Esophagus squamous epithelium (tissue), 5 donors: ENCODE measurements at regions not wholly inside any gene's neighbourhood (a gene's known extent, or its start where the extent isn't known, plus 50 kb on each side); places are given as distances from the start of the nearest gene placed in this dataset.
A peak's percentile ranks its signal among the peaks of the same experiment; 100 is the strongest.

Experiments
- DNase-seq: peaks from one replicate; lab custom pipeline; 2025; lab: John Stamatoyannopoulos, UW
- H3K27ac ChIP-seq, 4 donors: fragments of 200-600 bp; sonication (generic); one replicate each; pipeline ENCODE4 v1.5.1; 2016 to 2019; ENCODE audit warnings: mild to moderate bottlenecking in 1 of 4
- H3K27me3 ChIP-seq, 4 donors: fragments of 200-600 bp; sonication (generic); 1 replicate in 3 of 4; 2 replicates in 1 of 4; pipeline versions ENCODE4 v1.5.1 to v1.6.0; 2017 to 2021; ENCODE audit warnings: antibody characterized with exemption in 1 of 4
- H3K36me3 ChIP-seq, 3 donors: fragments of 200-600 bp; sonication (generic); one replicate each; pipeline ENCODE4 v1.5.1; 2016 to 2019
- H3K4me1 ChIP-seq, 3 donors: fragments of 200-600 bp; sonication (generic); one replicate each; pipeline ENCODE4 v1.5.1; 2017 to 2019
- H3K4me3 ChIP-seq, 4 donors: fragments of 200-600 bp; sonication (generic); 1 replicate in 3 of 4; 2 replicates in 1 of 4; pipeline ENCODE4 v1.5.1; 2016 to 2019; ENCODE audit warnings: mild to moderate bottlenecking in 2 of 4, moderate library complexity in 1 of 4
- H3K9me3 ChIP-seq, 3 donors: fragments of 200-600 bp; sonication (generic); one replicate each; pipeline ENCODE4 v1.5.1; 2016 to 2019
- CTCF ChIP-seq, 6 experiments: fragments of 450-650 bp in 4 of 6; fragments of 200-600 bp in 2 of 6; sonication (generic) in 2 of 6; IDR thresholded peaks; one replicate each; pipeline ENCODE4 v1.5.1; 2016 to 2019; ENCODE audit warnings: antibody characterized with exemption in 6 of 6, mild to moderate bottlenecking in 4 of 6, moderate library complexity in 4 of 6
- POLR2A ChIP-seq, 4 donors: fragments of 450-650 bp; IDR thresholded peaks; one replicate each; pipeline ENCODE4 v1.6.1; 2017; ENCODE audit warnings: antibody characterized with exemption in 4 of 4, mild to moderate bottlenecking in 4 of 4, moderate library complexity in 3 of 4
- WGBS, 2 donors: methylation state at CpG; one replicate each; pipeline ENCODE4 v1.1.5; 2018; 5-methylcytosine and 5-hydroxymethylcytosine counted together
- intact Hi-C: fragments of 100-400 bp; cut with DNase I; formaldehyde crosslinking; loops from one replicate; pipeline ENCODE4 v1.15.0; 2022
- donor health status: DM: yes; HTN: yes; CAD: no.

- Histone ChIP-seq H3K4me3 (no peak overlapping the region), H3K27ac (no peak overlapping the region), H3K27me3 (peaks cover 0 to 21% (median 0%) of the 10 kb centered on the region in 4 donors), H3K36me3 (no peaks in the 10 kb centered on the region), H3K9me3 (peaks cover 0 to 10% (median 7%) of the 10 kb centered on the region in 3 donors), H3K4me1 (peaks cover 0 to 21% (median 0%) of the 10 kb centered on the region in 3 donors)
- no peak for DNase-seq
- 52 to 68% methylated on average over 2 to 3 of the region's 3 CpGs for WGBS, 2 donors
- TF ChIP-seq CTCF (IDR thresholded peaks at IDR 0.05) (no peak), POLR2A (IDR thresholded peaks at IDR 0.05) (no peak)
- intact Hi-C loops = no loop called here
Observed at GRCh38 chr3:72282918-72283317, 498.0 kb upstream of the PROK2 start.

DNA sequence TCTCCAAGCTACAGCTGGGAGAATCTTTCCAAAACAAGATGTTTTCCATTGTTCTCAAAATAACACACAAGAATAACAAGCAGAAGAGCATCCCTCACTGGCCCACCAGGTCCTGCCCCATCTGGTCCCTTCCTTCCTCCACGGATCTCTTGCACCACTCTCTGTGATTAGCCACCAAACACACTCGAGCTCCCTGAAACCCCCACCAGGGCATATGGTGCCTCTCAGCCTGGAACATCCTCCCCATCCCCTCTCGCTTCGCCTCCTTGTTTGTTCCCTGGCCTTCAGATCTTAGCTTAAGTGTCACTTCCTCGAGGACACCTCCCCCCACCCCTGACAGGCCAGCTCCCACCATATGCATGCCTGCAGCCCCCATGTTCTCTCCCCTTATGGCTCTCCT, 496.6 kb upstream of the PROK2 start:
- WGBS, 2 donors = 85 to 86% methylated on average over 5 of the region's 5 CpGs
- no peak for DNase-seq
- Histone ChIP-seq H3K27me3 (peaks cover 0 to 14% (median 0%) of the 10 kb centered on the region in 4 donors), H3K9me3 (peaks cover 0 to 10% (median 7%) of the 10 kb centered on the region in 3 donors), H3K27ac (no peak overlapping the region), H3K36me3 (no peaks in the 10 kb centered on the region), H3K4me1 (peaks cover 0 to 15% (median 0%) of the 10 kb centered on the region in 3 donors), H3K4me3 (no peak overlapping the region)
- intact Hi-C loops = no loop called here
- no peak for TF ChIP-seq CTCF (IDR thresholded peaks at IDR 0.05)

DNA sequence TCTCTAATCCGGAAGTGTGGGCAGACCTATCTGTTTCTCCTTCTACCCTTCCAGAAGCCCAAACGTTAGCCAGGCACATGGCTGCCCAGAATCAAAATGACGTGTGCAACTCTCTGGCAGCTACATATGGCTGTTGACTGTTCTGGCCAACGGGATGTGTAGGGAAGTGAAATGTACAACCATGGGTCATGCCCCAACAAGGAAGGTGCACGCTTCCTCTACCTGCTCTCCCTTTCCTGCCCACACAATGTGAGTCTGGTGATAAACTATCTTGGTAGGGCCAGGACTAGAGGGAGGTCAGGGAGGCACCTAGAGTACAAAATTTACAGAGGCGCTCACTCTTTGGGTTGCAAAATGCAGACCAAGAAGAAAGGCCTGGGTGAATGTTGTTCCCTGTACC, 495.9 kb upstream of the PROK2 start:
- DNase-seq = no peak
- H3K27me3 ChIP-seq = peaks cover 0 to 14% (median 0%) of the 10 kb centered on the region in 4 donors
- no peaks in the 10 kb centered on the region for H3K36me3 ChIP-seq
- peaks cover 0 to 10% (median 7%) of the 10 kb centered on the region in 3 donors for H3K9me3 ChIP-seq
- intact Hi-C loops = no loop called here
- 52 to 53% methylated on average over 5 to 6 of the region's 6 CpGs for WGBS, 2 donors
- no peak overlapping the region for H3K4me3 ChIP-seq
- H3K27ac ChIP-seq = no peak overlapping the region
- TF ChIP-seq POLR2A (IDR thresholded peaks at IDR 0.05) (no peak), CTCF (IDR thresholded peaks at IDR 0.05) (no peak)
- peaks cover 0 to 15% (median 0%) of the 10 kb centered on the region in 3 donors for H3K4me1 ChIP-seq

GRCh38 chr3:72279631-72280041, 494.7 kb upstream of the PROK2 start:
- DNase-seq = no peak
- Histone ChIP-seq H3K27ac (peak overlapping the region in 2 of 4 donors; percentile 5 to 64), H3K4me1 (peaks cover 8 to 24% (median 9%) of the 10 kb centered on the region in 3 donors), H3K27me3 (peaks cover 0 to 14% (median 0%) of the 10 kb centered on the region in 4 donors), H3K9me3 (peaks cover 0 to 10% (median 7%) of the 10 kb centered on the region in 3 donors), H3K36me3 (no peaks in the 10 kb centered on the region), H3K4me3 (no peak overlapping the region)
- intact Hi-C loops = no loop called here
- WGBS, 2 donors = 37 to 54% methylated on average over 6 of the region's 6 CpGs
- TF ChIP-seq CTCF (IDR thresholded peaks at IDR 0.05) (no peak), POLR2A (IDR thresholded peaks at IDR 0.05) (no peak)

- intact Hi-C loops = no loop called here
- DNase-seq = no peak
- TF ChIP-seq POLR2A (IDR thresholded peaks at IDR 0.05) = no peak
- no peak for TF ChIP-seq CTCF (IDR thresholded peaks at IDR 0.05)
- WGBS, 2 donors = 39 to 48% methylated on average over 2 to 3 of the region's 3 CpGs
- H3K4me1 ChIP-seq = peaks cover 8 to 29% (median 14%) of the 10 kb centered on the region in 3 donors
- peak overlapping the region in 2 of 4 donors; percentile 5 to 64 for H3K27ac ChIP-seq
- no peaks in the 10 kb centered on the region for H3K36me3 ChIP-seq
- H3K9me3 ChIP-seq = peaks cover 0 to 10% (median 7%) of the 10 kb centered on the region in 3 donors
- H3K4me3 ChIP-seq = no peak overlapping the region
- peaks cover 0 to 14% (median 0%) of the 10 kb centered on the region in 4 donors for H3K27me3 ChIP-seq
Observed at GRCh38 chr3:72279068-72279604, 494.2 kb upstream of the PROK2 start.
